Subcutaneous abdominal adipose tissue (tissue), 5 donors: ENCODE measurements at regions not wholly inside any gene's neighbourhood (a gene's known extent, or its start where the extent isn't known, plus 50 kb on each side); places are given as distances from the start of the nearest gene placed in this dataset.

ENCODE experiments used
- H3K27ac ChIP-seq: one replicate; pipeline ENCODE4 v1.7.0; 2013; ENCODE audit warnings: low read depth, mild to moderate bottlenecking, inconsistent platforms, low read length, moderate library complexity
- H3K27me3 ChIP-seq, 5 donors: one replicate each; pipeline ENCODE4 v1.7.0; 2013; ENCODE audit warnings: low read length in 5 of 5, inconsistent platforms in 1 of 5; ENCODE audit not compliant: control insufficient read depth in 5 of 5, insufficient read depth in 4 of 5
- H3K36me3 ChIP-seq, 5 donors: one replicate each; pipeline ENCODE4 v1.7.0; 2013; ENCODE audit warnings: low read length in 5 of 5; ENCODE audit not compliant: control insufficient read depth in 5 of 5, insufficient read depth in 5 of 5
- H3K4me1 ChIP-seq, 5 donors: one replicate each; pipeline ENCODE4 v1.7.0; 2013; ENCODE audit warnings: low read length in 5 of 5, mild to moderate bottlenecking in 3 of 5, moderate library complexity in 1 of 5; ENCODE audit not compliant: control insufficient read depth in 5 of 5, insufficient read depth in 5 of 5
- H3K4me3 ChIP-seq, 5 donors: one replicate each; pipeline ENCODE4 v1.7.0; 2013; ENCODE audit warnings: low read length in 5 of 5, low read depth in 1 of 5
- H3K9ac ChIP-seq, 5 donors: one replicate each; pipeline ENCODE4 v1.7.0; 2013; ENCODE audit warnings: low read length in 5 of 5, mild to moderate bottlenecking in 4 of 5, moderate library complexity in 3 of 5
- H3K9me3 ChIP-seq, 5 donors: one replicate each; pipeline ENCODE4 v1.7.0; 2013; ENCODE audit warnings: low read length in 5 of 5; ENCODE audit not compliant: control insufficient read depth in 5 of 5
- donor health status: healthy.
- donor health status: healthy.
- donor health status: healthy.
- donor health status: healthy.
- donor health status: healthy.

DNA sequence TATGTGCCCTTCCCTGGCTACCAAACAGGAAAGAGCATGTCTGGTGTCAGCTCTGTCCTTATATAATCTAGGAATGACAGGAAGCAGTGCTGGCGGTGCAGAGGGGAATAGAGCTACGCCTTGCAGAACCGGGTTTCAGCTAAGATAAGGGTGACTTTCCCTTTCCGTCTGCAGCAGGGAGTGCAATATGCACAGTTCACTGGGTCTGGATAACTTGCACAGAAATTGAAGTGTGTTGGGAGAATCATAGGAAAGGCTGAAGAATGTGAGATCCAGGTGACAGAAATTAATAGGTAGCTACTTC lies 90.0 kb upstream of the TSHZ3 start:
- no peak overlapping the region for H3K27ac ChIP-seq
- no peak overlapping the region for H3K9ac ChIP-seq
- H3K36me3 ChIP-seq: no peaks in the 10 kb centered on the region
- H3K4me1 ChIP-seq: no peaks in the 10 kb centered on the region
- peaks cover 0 to 18% (median 2%) of the 10 kb centered on the region in 5 donors for H3K9me3 ChIP-seq
- peaks cover 0 to 8% (median 4%) of the 10 kb centered on the region in 5 donors for H3K27me3 ChIP-seq
- no peak overlapping the region for H3K4me3 ChIP-seq

DNA sequence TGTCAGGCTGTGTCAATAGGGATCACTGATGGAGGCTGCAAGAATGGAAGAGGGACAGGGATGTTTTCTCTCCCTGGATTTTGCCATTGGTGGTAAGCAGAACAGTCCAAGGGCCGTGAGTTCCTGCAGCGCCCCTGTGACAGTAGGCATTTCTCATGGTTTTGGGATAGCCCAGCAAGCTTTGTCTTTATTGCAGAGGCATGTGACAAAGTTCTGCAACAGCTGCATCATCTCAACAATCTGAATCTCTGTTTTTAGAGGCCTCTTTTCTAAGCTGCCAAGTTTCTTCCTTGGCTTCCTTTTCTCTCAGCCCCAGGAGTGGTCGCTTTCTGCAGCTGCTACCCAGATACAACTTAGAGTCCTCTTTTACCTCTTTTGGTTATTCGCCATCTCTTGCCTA lies 95.7 kb upstream of the TSHZ3 start:
- H3K36me3 ChIP-seq: no peaks in the 10 kb centered on the region
- H3K4me1 ChIP-seq: peaks cover 2 to 9% (median 7%) of the 10 kb centered on the region in 5 donors
- H3K9ac ChIP-seq: no peak overlapping the region
- H3K4me3 ChIP-seq: no peak overlapping the region
- H3K9me3 ChIP-seq: peaks cover 0 to 8% (median 3%) of the 10 kb centered on the region in 5 donors
- H3K27me3 ChIP-seq: no peaks in the 10 kb centered on the region
- H3K27ac ChIP-seq: no peak overlapping the region

DNA sequence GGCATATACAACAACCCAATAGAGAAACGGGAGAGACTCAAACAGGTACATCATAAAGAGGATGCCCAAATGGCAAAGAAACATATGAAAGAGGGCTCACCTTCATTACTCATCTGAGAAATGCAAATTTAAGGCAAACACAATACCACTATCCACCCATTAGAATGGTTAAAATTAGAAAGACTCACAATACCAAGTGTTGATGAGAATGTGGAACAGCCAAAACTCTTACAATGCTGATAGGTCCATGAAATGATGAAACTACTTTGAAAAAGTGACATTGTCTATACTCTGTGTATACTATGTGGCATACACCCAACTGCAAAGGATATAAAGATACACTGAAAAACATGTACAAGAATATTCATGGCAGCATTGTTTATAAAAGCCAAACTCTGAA lies 96.2 kb upstream of the TSHZ3 start:
- H3K4me3 ChIP-seq: no peak overlapping the region
- peaks cover 2 to 9% (median 7%) of the 10 kb centered on the region in 5 donors for H3K4me1 ChIP-seq
- peaks cover 0 to 8% (median 3%) of the 10 kb centered on the region in 5 donors for H3K9me3 ChIP-seq
- no peaks in the 10 kb centered on the region for H3K27me3 ChIP-seq
- no peaks in the 10 kb centered on the region for H3K36me3 ChIP-seq
- no peak overlapping the region for H3K27ac ChIP-seq
- no peak overlapping the region for H3K9ac ChIP-seq

DNA sequence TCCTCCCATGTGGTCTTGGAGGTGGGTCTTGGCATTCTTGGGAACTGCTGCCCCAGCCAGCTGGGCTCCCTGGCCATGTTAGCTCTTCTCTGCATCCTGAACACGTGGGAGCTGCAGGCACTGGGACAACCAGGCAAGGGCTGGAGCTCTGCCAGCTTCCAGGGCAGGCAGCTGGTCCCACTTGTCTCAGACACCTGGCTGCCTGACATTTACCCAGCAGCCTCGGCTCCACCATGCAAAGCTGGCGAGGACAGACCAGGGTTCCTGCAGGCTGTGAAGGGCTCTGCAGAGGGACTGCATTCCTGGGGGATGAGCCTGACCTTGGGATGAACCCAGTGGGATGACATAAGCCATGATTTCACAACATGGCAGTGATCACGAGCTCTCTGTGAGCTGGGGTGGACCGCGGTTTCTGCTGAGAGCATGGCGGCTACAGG lies 99.0 kb upstream of the TSHZ3 start:
- H3K27ac ChIP-seq: peak overlapping the region; percentile 2
- peaks cover 0 to 8% (median 3%) of the 10 kb centered on the region in 5 donors for H3K9me3 ChIP-seq
- peak overlapping the region in 2 of 5 donors; percentile 2 to 13 for H3K4me3 ChIP-seq

DNA sequence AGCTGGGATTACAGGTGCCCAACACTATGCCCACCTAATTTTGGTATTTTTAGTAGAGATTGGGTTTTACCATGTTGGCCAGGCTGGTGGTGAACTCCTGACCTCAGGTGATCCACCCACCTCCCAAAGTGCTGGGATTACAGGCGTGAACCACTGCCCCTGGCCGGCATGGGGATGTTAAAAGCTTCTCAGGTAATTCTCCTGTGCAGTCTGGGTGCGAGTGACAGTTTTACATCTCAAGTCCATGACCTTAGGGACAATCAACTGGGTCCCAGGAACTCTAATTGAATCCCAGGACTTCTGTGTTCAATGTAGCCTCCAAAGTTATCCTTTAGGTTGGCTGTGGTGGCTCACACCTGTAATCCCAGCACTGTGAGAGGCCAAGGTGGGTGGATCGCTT lies 100.1 kb upstream of the TSHZ3 start:
- Histone ChIP-seq H3K27me3 (no peaks in the 10 kb centered on the region), H3K9ac (no peak overlapping the region), H3K9me3 (peaks cover 0 to 8% (median 3%) of the 10 kb centered on the region in 5 donors), H3K4me1 (peaks cover 2 to 9% (median 7%) of the 10 kb centered on the region in 5 donors), H3K4me3 (no peak overlapping the region), H3K36me3 (no peaks in the 10 kb centered on the region), H3K27ac (no peak overlapping the region)

More for the DNA sequence above, 99.0 kb upstream of the TSHZ3 start:
- peaks cover 2 to 9% (median 7%) of the 10 kb centered on the region in 5 donors for H3K4me1 ChIP-seq
- H3K36me3 ChIP-seq: no peaks in the 10 kb centered on the region
- H3K27me3 ChIP-seq: no peaks in the 10 kb centered on the region
- H3K9ac ChIP-seq: no peak overlapping the region

DNA sequence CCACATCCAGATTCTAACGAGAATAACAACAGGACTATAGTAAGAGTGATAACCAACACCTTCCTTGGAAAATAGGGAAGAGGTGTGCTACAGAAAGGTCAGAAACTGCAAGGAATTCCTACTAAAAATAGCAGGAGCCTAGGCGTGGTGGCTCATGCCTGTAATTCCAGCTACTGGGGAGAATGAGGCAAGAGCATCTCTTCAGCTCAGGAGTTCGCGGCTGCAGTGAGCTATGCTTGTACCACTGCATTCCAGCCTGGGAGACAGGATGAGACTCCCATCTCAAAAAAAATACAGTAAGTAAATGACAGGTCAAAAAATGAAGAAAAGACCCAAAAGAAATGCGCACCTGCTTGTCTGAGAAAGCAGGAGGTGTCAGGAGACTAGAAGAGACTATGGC lies 101.5 kb upstream of the TSHZ3 start:
- no peaks in the 10 kb centered on the region for H3K27me3 ChIP-seq
- peaks cover 2 to 9% (median 7%) of the 10 kb centered on the region in 5 donors for H3K4me1 ChIP-seq
- no peak overlapping the region for H3K4me3 ChIP-seq
- H3K9me3 ChIP-seq: peaks cover 0 to under 1% (median 0%) of the 10 kb centered on the region in 5 donors
- no peak overlapping the region for H3K9ac ChIP-seq
- no peak overlapping the region for H3K27ac ChIP-seq
- H3K36me3 ChIP-seq: no peaks in the 10 kb centered on the region

DNA sequence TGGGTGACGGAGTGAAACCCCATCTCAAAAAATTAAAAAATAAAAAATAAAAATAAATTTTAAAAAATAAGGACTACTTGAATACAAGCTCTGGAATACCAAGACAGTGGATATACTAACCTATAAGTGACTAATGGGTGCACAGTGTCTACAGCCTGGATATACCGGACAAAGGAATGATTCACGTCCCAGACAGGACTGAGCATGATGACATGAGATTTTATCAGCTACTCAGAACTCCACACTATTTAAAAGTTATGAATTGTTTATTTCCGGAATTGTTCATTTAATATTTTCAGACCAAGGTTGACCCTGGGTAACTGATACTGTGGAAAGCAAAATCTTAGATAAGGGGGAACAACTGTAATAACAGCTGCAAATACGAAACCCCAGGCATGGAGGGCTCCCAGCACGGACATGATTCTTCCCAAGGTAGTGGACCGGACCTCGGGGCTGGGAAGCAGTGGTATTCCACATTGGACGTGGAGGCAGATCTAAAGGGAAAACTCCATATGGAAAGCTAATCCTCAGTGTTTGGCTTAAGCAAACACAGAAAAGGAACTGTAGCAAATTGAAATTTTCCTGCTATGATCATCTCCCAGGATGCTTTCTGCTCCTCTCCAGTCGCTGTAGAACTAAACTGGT lies 102.6 kb upstream of the TSHZ3 start:
- Histone ChIP-seq H3K27me3 (no peaks in the 10 kb centered on the region), H3K4me1 (peaks cover 2 to 9% (median 7%) of the 10 kb centered on the region in 5 donors), H3K9ac (no peak overlapping the region), H3K36me3 (no peaks in the 10 kb centered on the region), H3K27ac (no peak overlapping the region), H3K9me3 (no peaks in the 10 kb centered on the region), H3K4me3 (no peak overlapping the region)

DNA sequence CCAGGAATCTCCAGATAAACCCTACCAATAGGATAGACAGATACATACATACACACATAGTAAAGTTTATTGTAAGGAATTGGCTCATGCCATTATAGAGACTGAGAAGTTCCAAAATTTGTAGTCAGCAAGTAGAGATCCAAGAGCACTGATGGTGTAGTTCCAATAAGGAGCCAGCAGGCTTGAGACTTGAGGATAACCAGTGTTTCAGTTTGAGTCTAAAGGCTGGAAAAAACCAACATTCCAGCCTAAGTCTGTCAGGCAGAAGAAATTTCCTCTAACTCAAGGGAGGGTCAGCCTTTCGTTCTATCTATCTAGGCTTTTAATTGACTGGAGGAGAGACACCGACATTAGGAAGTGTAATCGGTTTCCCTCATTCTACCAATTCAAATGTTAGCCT lies 110.2 kb upstream of the TSHZ3 start:
- no peak overlapping the region for H3K9ac ChIP-seq
- H3K9me3 ChIP-seq: no peaks in the 10 kb centered on the region
- no peaks in the 10 kb centered on the region for H3K36me3 ChIP-seq
- no peak overlapping the region for H3K4me3 ChIP-seq
- no peaks in the 10 kb centered on the region for H3K4me1 ChIP-seq
- H3K27ac ChIP-seq: no peak overlapping the region
- H3K27me3 ChIP-seq: no peaks in the 10 kb centered on the region

DNA sequence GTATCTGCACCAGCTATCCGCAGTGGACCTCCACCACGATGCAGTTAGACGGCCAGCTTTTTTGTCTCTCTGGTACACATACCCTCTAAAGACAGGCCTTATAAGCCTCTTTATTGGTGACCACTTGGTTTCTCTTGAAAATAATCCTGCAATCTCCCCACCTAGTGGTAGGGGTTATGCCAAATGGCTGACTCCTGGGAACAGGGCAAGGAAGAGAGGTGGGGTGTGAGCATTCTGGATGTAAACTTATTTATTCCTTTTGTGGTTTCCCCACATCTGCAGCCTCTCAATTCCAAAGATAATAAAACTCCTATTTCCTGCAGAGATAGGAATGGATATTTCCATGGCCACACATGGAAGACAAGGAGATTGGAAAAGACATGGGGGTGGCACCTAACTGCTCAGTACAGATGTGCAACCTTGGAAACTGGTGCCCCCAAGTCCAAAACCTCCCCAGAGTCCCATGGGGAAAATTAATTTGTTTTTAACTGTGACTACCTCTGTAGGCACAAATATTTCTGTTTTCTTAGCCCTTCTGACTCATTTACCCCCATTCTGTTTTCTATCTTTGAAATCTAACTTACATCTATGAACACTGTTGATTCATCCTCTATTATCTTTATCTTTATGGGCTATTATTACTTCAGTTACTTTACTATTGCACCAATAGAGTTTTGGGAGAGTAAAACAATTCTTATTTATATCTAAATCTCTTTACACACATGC lies 112.7 kb upstream of the TSHZ3 start:
- no peak overlapping the region for H3K9ac ChIP-seq
- no peaks in the 10 kb centered on the region for H3K36me3 ChIP-seq
- no peak overlapping the region for H3K4me3 ChIP-seq
- no peaks in the 10 kb centered on the region for H3K4me1 ChIP-seq
- H3K27me3 ChIP-seq: no peaks in the 10 kb centered on the region
- no peaks in the 10 kb centered on the region for H3K9me3 ChIP-seq
- H3K27ac ChIP-seq: no peak overlapping the region

DNA sequence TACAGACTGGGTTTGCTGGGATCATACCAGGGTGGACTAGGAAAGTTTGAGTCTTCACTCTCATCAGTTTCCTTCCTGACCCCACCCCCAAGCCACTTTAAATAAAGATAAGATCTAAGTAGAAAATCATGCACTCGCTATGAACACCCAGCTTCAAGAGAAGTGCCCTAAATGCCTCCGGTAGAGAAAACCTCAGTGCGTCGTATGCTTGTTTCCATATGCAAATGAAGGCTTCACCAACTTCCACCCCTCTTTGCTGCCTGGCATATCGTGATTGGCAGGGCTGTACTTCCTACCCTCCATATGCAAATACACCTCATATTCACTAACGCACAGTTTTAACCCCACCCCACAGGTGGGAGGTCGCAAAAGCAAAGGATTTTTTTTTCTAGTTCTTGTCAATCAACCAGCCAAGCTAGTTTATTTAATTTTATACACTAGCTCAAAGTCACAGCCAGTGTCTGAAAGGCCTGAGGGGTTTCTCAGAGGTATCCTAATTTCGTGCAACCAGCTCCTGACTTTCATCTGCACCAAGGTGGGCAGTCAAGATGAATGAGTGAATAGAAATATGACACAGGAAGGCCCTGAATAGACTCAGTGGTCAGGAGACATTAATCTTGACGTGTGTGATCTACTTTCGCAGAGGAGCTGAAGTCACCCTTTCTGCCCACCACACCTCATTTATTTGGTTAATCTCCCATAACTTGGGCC lies 121.1 kb upstream of the TSHZ3 start:
- no peaks in the 10 kb centered on the region for H3K36me3 ChIP-seq
- H3K9me3 ChIP-seq: no peaks in the 10 kb centered on the region
- no peaks in the 10 kb centered on the region for H3K4me1 ChIP-seq
- no peak overlapping the region for H3K9ac ChIP-seq
- no peak overlapping the region for H3K27ac ChIP-seq
- no peaks in the 10 kb centered on the region for H3K27me3 ChIP-seq
- H3K4me3 ChIP-seq: no peak overlapping the region
